GM18861 (cell line): ENCODE measurements at regions not wholly inside any gene's neighbourhood (a gene's known extent, or its start where the extent isn't known, plus 50 kb on each side); places are given as distances from the start of the nearest gene placed in this dataset.

Experiments used
- ATAC-seq: cut with Tn5 transposase; IDR thresholded peaks from one replicate; pipeline ENCODE4 v1.9.1; 2021; ENCODE audit not compliant: unreplicated experiment

GRCh38 chr11:127677660-127678425 lies 677.3 kb upstream of the KIRREL3 start:
- ATAC-seq = no peak

- no peak for ATAC-seq
Measured at GRCh38 chr11:127675581-127675980, 675.0 kb upstream of the KIRREL3 start.

DNA sequence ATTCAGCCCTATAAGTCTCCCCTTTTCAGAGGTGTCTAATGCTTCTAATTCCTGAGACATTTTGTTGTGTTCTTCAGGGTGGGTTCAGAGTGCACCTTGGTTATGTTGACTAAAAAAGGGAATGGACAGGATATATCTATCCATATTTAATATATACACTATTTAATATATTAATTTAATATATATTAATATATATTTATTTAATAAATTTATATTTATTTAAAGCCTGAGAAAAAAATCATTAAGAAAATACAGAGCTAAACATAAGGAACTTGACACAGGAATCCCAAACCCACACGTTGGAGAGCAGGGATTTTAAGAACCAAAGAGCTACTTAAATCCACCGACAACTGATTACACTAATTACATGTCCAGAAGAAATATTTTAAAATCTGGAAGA lies 674.2 kb upstream of the KIRREL3 start:
- no peak for ATAC-seq

- ATAC-seq = no peak
Measured at GRCh38 chr11:127670374-127671119, 670.0 kb upstream of the KIRREL3 start.

DNA sequence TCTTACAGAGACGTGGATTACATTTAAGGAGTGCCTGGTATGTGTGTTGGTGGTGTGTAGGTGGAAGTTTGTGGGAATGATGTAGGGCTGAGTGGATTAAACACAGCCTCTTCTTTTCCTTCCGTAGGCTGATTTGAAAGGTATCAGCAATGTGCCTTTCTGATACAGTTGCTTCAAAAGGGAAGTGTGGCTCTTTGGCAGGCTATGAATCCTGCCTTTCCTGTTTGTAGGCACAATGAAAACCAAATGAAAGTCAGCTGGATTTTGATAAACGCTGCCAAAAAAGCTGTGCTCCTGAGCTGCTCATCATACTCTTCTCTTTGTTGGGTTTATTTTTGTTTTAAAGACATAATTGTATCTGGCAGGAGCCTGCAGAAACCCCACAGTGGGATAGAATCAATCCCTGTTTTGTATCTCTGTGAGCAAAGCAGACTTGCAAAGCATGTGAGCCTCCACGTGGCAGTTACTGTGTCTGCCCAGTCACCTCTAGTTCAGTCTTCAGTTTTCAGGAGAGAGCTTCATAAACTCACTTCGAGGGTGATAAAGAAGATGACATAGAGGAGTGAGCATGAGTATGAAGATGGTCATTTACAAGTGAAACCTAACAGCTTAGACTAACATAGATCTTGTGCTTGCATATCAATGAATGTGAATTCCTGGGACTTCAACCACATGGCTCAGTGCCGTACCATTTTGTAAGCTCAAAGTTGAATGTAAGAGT lies 655.7 kb upstream of the KIRREL3 start:
- ATAC-seq = no peak

DNA sequence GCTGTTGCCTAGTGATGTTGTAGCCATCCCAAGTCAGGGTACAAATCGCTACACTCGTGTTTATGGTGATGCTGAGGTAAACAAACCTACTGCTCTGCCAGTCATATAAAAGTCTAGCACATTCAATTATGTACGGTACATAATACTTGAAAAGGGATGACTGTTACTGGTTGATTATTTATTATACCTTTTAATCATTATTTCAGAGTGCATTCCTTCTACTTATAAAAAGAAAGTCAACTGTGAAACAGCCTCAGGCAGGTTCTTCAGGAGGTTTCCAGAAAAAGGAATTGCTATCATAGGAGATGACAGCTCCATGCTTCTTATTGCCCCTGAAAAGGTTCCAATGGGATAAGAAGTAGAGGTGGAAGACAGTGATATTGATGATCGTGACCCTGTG lies 652.5 kb upstream of the KIRREL3 start:
- ATAC-seq = no peak

GRCh38 chr11:127651888-127652221 lies 651.3 kb upstream of the KIRREL3 start:
- no peak for ATAC-seq

DNA sequence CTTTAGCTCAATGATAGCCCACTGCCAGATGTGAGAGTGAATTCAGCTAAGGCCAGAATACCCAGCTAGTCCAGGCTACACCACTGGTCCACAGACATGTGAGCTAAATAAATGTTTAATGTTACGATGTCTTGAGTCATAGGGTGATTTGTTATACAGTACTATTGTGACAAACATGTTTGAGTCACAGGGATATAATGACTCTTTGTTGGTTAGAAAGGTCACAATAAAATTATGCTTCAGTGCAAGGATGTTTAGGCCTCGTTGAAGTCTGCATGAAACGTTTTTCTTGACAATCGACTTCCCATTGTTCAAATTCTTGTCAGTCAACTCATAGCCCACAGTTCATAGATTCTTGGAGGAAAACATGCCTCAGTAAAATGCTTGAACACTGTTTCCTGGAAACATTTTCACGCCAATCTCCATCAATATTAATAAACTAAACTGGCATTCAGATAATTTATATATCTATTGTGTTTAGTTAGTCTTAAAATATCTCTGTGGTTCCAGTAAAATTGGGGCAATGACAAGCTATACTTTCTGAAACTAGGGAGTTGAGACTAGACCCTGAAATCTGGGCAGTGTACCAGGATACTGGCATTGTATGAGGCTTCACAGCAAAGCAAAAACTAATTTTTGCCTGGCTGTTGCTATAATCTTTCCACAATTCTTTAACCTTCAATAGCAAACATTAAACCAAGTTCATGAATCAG lies 650.8 kb upstream of the KIRREL3 start:
- ATAC-seq = no peak

- no peak for ATAC-seq
Measured at GRCh38 chr11:127649958-127650357, 649.4 kb upstream of the KIRREL3 start.

DNA sequence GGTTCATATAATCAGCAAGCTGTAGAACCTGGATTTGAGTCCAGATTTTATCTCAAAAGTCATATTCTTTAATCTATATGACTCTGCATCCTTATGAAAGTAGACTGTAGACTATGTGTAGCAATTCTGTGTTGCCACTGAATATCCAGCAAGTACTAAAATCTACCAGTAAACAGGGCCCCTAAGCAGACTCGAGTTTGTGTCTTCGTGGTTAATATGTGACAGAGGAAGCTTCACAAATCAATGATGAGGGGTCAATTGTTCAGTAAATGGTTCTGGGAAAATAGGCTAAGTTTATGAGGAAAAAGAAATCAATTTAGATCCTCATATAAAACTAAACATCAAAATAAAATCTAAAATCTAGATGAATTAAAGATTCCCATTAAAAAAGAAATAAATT lies 648.5 kb upstream of the KIRREL3 start:
- no peak for ATAC-seq

GRCh38 chr11:127648583-127648982 lies 648.0 kb upstream of the KIRREL3 start:
- no peak for ATAC-seq

DNA sequence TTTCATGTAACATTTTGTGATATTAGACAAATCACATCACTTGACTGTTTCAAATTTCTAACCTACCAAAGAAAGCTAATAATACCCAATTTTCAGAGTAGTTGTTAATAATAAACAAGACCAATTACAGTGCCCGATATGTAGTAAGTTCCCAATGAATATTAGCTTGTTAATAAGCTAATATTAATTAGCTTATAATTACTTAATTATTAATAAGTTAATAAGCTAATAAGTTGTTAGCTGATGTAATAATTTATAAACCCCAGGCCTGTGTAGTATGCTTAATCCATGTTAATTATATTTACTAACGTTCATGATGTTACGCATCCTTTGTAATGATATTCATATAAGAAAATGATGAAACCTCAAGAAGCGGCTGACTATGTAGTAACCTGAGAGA lies 643.8 kb upstream of the KIRREL3 start:
- ATAC-seq = no peak

GRCh38 chr11:127643268-127644058 lies 642.9 kb upstream of the KIRREL3 start:
- ATAC-seq = no peak

- no peak for ATAC-seq
Measured at GRCh38 chr11:127640561-127641451, 640.2 kb upstream of the KIRREL3 start.

GRCh38 chr11:127639916-127640315 lies 639.3 kb upstream of the KIRREL3 start:
- no peak for ATAC-seq

GRCh38 chr11:127632976-127633680 lies 632.6 kb upstream of the KIRREL3 start:
- ATAC-seq = no peak

DNA sequence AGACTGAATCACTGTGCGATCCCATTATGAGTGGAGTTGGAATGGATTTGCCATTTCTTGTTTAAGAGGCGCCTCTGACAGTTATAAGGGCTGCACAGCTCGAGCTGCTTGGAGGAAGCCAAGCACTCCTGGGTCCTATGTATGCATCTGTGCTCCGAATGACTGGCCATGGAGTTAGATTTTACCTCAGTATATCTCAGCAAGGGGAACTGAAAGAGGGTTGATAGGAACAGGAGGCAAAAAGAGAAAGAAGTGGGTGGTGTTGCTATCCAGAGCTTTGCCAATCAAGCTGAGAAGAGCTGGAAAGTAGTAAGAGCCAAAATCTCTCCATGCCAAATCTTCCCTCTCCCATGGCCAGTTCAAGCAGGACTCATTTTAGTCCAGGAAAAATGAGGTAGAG lies 632.0 kb upstream of the KIRREL3 start:
- ATAC-seq = no peak

DNA sequence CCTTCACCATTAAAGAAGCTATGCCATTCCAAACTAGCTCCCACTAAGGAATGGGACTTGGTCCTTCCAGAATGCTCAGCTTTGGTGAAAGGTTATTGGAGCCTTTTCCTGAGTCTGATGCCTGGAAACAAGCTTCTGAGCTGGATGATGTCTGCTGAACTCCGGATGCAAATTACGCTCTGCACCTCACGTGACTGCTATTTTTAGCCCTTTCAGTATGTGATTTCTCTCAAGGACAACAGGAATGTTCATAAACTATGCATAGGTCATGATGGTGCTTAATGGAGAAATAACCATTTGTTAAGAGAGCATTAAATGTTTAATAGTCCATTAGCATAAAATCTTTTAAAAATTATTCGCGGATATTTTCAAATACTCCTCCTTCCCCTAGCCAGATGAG lies 631.4 kb upstream of the KIRREL3 start:
- no peak for ATAC-seq

DNA sequence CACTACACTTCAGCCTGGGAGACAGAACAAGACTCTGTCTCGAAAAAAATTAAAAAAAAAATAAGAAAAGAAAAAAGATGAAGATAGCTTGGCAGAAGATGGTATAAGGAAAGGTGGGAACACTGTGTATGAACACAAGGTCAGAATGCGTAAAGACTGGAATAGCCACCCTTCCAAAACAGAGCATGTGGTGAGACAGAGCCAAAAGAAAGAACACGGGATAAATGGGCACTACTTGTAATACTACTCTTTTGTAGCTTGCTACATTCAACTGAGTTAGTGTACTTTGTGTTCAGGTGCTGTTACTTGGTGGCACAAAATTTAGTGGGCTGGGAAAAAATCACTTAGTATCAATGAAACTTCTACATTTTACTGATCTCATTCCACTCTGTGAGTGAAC lies 628.6 kb upstream of the KIRREL3 start:
- ATAC-seq = no peak
